SK-N-SH (cell line): ENCODE measurements at regions not wholly inside any gene's neighbourhood (a gene's known extent, or its start where the extent isn't known, plus 50 kb on each side); places are given as distances from the start of the nearest gene placed in this dataset.

Experiments
- CTCF ChIP-seq: fragments of 200-600 bp; sonication (generic); IDR thresholded peaks from 2 replicates; pipeline ENCODE4 v1.6.1; 2017; ENCODE audit warnings: antibody characterized with exemption, mild to moderate bottlenecking, moderate library complexity
- FOXM1 ChIP-seq: IDR thresholded peaks from 2 replicates; pipeline ENCODE4 v1.4.0; 2012; ENCODE audit warnings: low read depth, mild to moderate bottlenecking
- JUND ChIP-seq: IDR thresholded peaks from 2 replicates; pipeline ENCODE4 v1.4.0; 2012
- SIN3A ChIP-seq: IDR thresholded peaks from 2 replicates; pipeline ENCODE4 v1.6.1; 2012; ENCODE audit warnings: low read depth, mild to moderate bottlenecking, low read length, moderate library complexity, borderline replicate concordance

- TF ChIP-seq CTCF: no peak
- no peak for TF ChIP-seq JUND
- TF ChIP-seq FOXM1: no peak
- TF ChIP-seq SIN3A: no peak
These were observed 273.8 kb downstream of the FOXL1 start for GRCh38 chr16:86852135-86852534.
